ENCODE measurements at regions not wholly inside any gene's neighbourhood (a gene's known extent, or its start where the extent isn't known, plus 50 kb on each side); places are given as distances from the start of the nearest gene placed in this dataset.
A peak's percentile ranks its signal among the peaks of the same experiment; 100 is the strongest.

GRCh38 chr5:117205894-117206293 is 631.3 kb upstream of the SEMA6A start:
- no peak for DNase-seq

- peak; percentile 46 for DNase-seq
Measured at GRCh38 chr5:117204926-117205869, 630.6 kb upstream of the SEMA6A start.

GRCh38 chr5:117204404-117204803 is 629.8 kb upstream of the SEMA6A start:
- no peak for DNase-seq

- DNase-seq: no peak
Measured at GRCh38 chr5:117203584-117203983, 629.0 kb upstream of the SEMA6A start.

GRCh38 chr5:117201001-117201400 is 626.4 kb upstream of the SEMA6A start:
- DNase-seq: peak; percentile 90

- no peak for DNase-seq
Measured at GRCh38 chr5:117195076-117195475, 620.5 kb upstream of the SEMA6A start.

- no peak for DNase-seq
Measured at GRCh38 chr5:117191251-117191650, 616.6 kb upstream of the SEMA6A start.

GRCh38 chr5:117189784-117190183 is 615.2 kb upstream of the SEMA6A start:
- DNase-seq: no peak

- DNase-seq: peak; percentile 85
Measured at GRCh38 chr5:117188211-117188610, 613.6 kb upstream of the SEMA6A start.

GRCh38 chr5:117186751-117187150 is 612.1 kb upstream of the SEMA6A start:
- no peak for DNase-seq

GRCh38 chr5:117183326-117183725 is 608.7 kb upstream of the SEMA6A start:
- peak; percentile 85 for DNase-seq

GRCh38 chr5:117182104-117182503 is 607.5 kb upstream of the SEMA6A start:
- DNase-seq: no peak

- DNase-seq: no peak
Measured at GRCh38 chr5:117177302-117177701, 602.7 kb upstream of the SEMA6A start.

- peak; percentile 46 for DNase-seq
Measured at GRCh38 chr5:117165068-117165467, 590.4 kb upstream of the SEMA6A start.

GRCh38 chr5:117161718-117162335 is 587.2 kb upstream of the SEMA6A start:
- peak; percentile 84 for DNase-seq

GRCh38 chr5:117160391-117160790 is 585.8 kb upstream of the SEMA6A start:
- DNase-seq: no peak

GRCh38 chr5:117149312-117149711 is 574.7 kb upstream of the SEMA6A start:
- no peak for DNase-seq

GRCh38 chr5:117144086-117144485 is 569.5 kb upstream of the SEMA6A start:
- peak; percentile 81 for DNase-seq

GRCh38 chr5:117143406-117143805 is 568.8 kb upstream of the SEMA6A start:
- no peak for DNase-seq

- no peak for DNase-seq
Measured at GRCh38 chr5:117138523-117138922, 563.9 kb upstream of the SEMA6A start.

GRCh38 chr5:117135851-117136250 is 561.2 kb upstream of the SEMA6A start:
- no peak for DNase-seq

GRCh38 chr5:117133198-117133597 is 558.6 kb upstream of the SEMA6A start:
- DNase-seq: no peak

GRCh38 chr5:117131876-117132275 is 557.3 kb upstream of the SEMA6A start:
- DNase-seq: peak; percentile 77

Data from tongue (tissue), 1 donor.